Mesendoderm (in vitro differentiated cells): ENCODE measurements at regions not wholly inside any gene's neighbourhood (a gene's known extent, or its start where the extent isn't known, plus 50 kb on each side); places are given as distances from the start of the nearest gene placed in this dataset.
"Not testable (repeated sequence)": the region's sequence is repeated elsewhere in the genome, so short reads cannot be mapped to it uniquely, and the experiment has no call there.

Experiments
- DNase-seq: peaks from one replicate; pipeline ENCODE4 v3.0.0; 2013
- H2AK5ac ChIP-seq: 2 replicates; pipeline ENCODE4 v1.6.1; 2013; ENCODE audit warnings: low read length, inconsistent platforms
- H2BK120ac ChIP-seq: 2 replicates; pipeline ENCODE4 v1.6.1; 2013; ENCODE audit warnings: low read depth, mild to moderate bottlenecking, low read length, moderate library complexity, mixed read lengths
- H2BK15ac ChIP-seq: replicated peaks from 2 replicates; pipeline ENCODE4 v1.6.1; 2013; ENCODE audit warnings: low read depth, mild to moderate bottlenecking, moderate library complexity
- H2BK5ac ChIP-seq: 2 replicates; pipeline ENCODE4 v1.6.1; 2013; ENCODE audit warnings: low read length, inconsistent platforms
- H3K18ac ChIP-seq: 2 replicates; pipeline ENCODE4 v1.6.1; 2013; ENCODE audit warnings: mild to moderate bottlenecking, low read length, mixed read lengths
- H3K23ac ChIP-seq: one replicate; pipeline ENCODE4 v1.6.1; 2013; ENCODE audit warnings: low read length
- H3K27ac ChIP-seq: 2 replicates; pipeline ENCODE4 v1.5.1; 2013; ENCODE audit warnings: low read depth, mild to moderate bottlenecking, inconsistent platforms, low read length, moderate library complexity
- H3K27me3 ChIP-seq: 2 replicates; pipeline ENCODE4 v1.6.1; 2013; ENCODE audit warnings: low read length, control low read depth, mild to moderate bottlenecking, inconsistent platforms; ENCODE audit not compliant: insufficient read depth, poor library complexity
- H3K36me3 ChIP-seq: 2 replicates; pipeline ENCODE4 v1.6.1; 2013; ENCODE audit warnings: low read length, inconsistent platforms; ENCODE audit not compliant: control insufficient read depth, insufficient read depth
- H3K4ac ChIP-seq: one replicate; pipeline ENCODE4 v1.6.1; 2013; ENCODE audit warnings: low read depth, mild to moderate bottlenecking, low read length, moderate library complexity
- H3K4me1 ChIP-seq: 2 replicates; pipeline ENCODE4 v1.6.1; 2013; ENCODE audit warnings: low read depth, low read length, inconsistent platforms; ENCODE audit not compliant: control insufficient read depth
- H3K4me2 ChIP-seq: 2 replicates; pipeline ENCODE4 v1.6.1; 2013; ENCODE audit warnings: low read length
- H3K4me3 ChIP-seq: 2 replicates; pipeline ENCODE4 v1.5.1; 2013; ENCODE audit warnings: mild to moderate bottlenecking, low read length
- H3K56ac ChIP-seq: one replicate; pipeline ENCODE4 v1.6.1; 2013; ENCODE audit warnings: low read length
- H3K79me1 ChIP-seq: 2 replicates; pipeline ENCODE4 v1.6.1; 2013; ENCODE audit warnings: low read length, inconsistent platforms
- H3K79me2 ChIP-seq: 2 replicates; pipeline ENCODE4 v1.6.1; 2013; ENCODE audit warnings: mild to moderate bottlenecking, low read length; ENCODE audit not compliant: control insufficient read depth, insufficient read depth
- H3K9ac ChIP-seq: 2 replicates; pipeline ENCODE4 v1.6.1; 2013; ENCODE audit warnings: low read length, inconsistent platforms
- H4K5ac ChIP-seq: one replicate; pipeline ENCODE4 v1.6.1; 2013; ENCODE audit warnings: low read length
- H4K8ac ChIP-seq: one replicate; pipeline ENCODE4 v1.6.1; 2013; ENCODE audit warnings: low read depth, mild to moderate bottlenecking, control low read depth, low read length, moderate library complexity
- WGBS: extraction: QIAGEN DNeasy Blood & Tissue Kit; methylation state at CpG from one replicate; pipeline ENCODE4 v1.1.7; 2013; ENCODE audit warnings: low lambda C conversion rate, missing lambda C conversion rate; ENCODE audit not compliant: insufficient coverage; ENCODE audit errors: extremely low coverage; 5-methylcytosine and 5-hydroxymethylcytosine counted together

GRCh38 chr10:6840201-6840691, 260.2 kb upstream of the PRKCQ start:
- no peaks in the 10 kb centered on the region for H3K79me2 ChIP-seq
- H2BK15ac ChIP-seq, result no peak overlapping the region
- no peaks in the 10 kb centered on the region for H3K79me1 ChIP-seq
- no peak overlapping the region for H2BK5ac ChIP-seq
- H3K36me3 ChIP-seq, result no peaks in the 10 kb centered on the region
- H3K4me1 ChIP-seq, result no peaks in the 10 kb centered on the region
- H3K18ac ChIP-seq, result no peak overlapping the region
- no peaks in the 10 kb centered on the region for H3K27me3 ChIP-seq
- no peak overlapping the region for H3K4me3 ChIP-seq
- no peak overlapping the region for H3K56ac ChIP-seq
- no peak overlapping the region for H2AK5ac ChIP-seq
- no peak overlapping the region for H3K27ac ChIP-seq
- H3K4me2 ChIP-seq, result no peak overlapping the region
- no peak overlapping the region for H3K9ac ChIP-seq
- no peak overlapping the region for H2BK120ac ChIP-seq
- WGBS, result no CpG with 5 or more reads among the region's 5 CpGs
- DNase-seq, result no peak
- no peak overlapping the region for H4K5ac ChIP-seq
- H4K8ac ChIP-seq, result no peak overlapping the region
- no peak overlapping the region for H3K23ac ChIP-seq
- no peak overlapping the region for H3K4ac ChIP-seq

- Histone ChIP-seq H3K18ac (no peak overlapping the region), H4K8ac (no peak overlapping the region), H2BK120ac (no peak overlapping the region), H3K4ac (no peak overlapping the region), H2AK5ac (no peak overlapping the region), H3K56ac (no peak overlapping the region), H2BK5ac (no peak overlapping the region), H3K79me1 (no peaks in the 10 kb centered on the region), H3K27ac (no peak overlapping the region), H3K36me3 (no peaks in the 10 kb centered on the region), H3K4me3 (no peak overlapping the region), H3K4me2 (no peak overlapping the region), H3K79me2 (no peaks in the 10 kb centered on the region), H4K5ac (no peak overlapping the region), H3K23ac (no peak overlapping the region), H3K9ac (no peak overlapping the region), H3K27me3 (no peaks in the 10 kb centered on the region), H2BK15ac (no peak overlapping the region), H3K4me1 (no peaks in the 10 kb centered on the region)
- no CpG with 5 or more reads among the region's 3 CpGs for WGBS
- DNase-seq, result peak; percentile 35
Measured at GRCh38 chr10:6838118-6838517, 258.0 kb upstream of the PRKCQ start.

- no peak overlapping the region for H2BK15ac ChIP-seq
- H3K4me2 ChIP-seq, result no peak overlapping the region
- WGBS, result no CpG with 5 or more reads among the region's 2 CpGs
- H3K56ac ChIP-seq, result no peak overlapping the region
- no peak overlapping the region for H3K9ac ChIP-seq
- H2AK5ac ChIP-seq, result no peak overlapping the region
- H2BK120ac ChIP-seq, result no peak overlapping the region
- no peak for DNase-seq
- H3K23ac ChIP-seq, result no peak overlapping the region
- no peaks in the 10 kb centered on the region for H3K79me2 ChIP-seq
- no peak overlapping the region for H3K18ac ChIP-seq
- H3K36me3 ChIP-seq, result no peaks in the 10 kb centered on the region
- no peak overlapping the region for H4K5ac ChIP-seq
- no peak overlapping the region for H3K27ac ChIP-seq
- H3K4me1 ChIP-seq, result no peaks in the 10 kb centered on the region
- H4K8ac ChIP-seq, result no peak overlapping the region
- no peak overlapping the region for H3K4me3 ChIP-seq
- H3K79me1 ChIP-seq, result no peaks in the 10 kb centered on the region
- no peaks in the 10 kb centered on the region for H3K27me3 ChIP-seq
- H2BK5ac ChIP-seq, result no peak overlapping the region
- no peak overlapping the region for H3K4ac ChIP-seq
Measured at GRCh38 chr10:6833458-6834011, 253.5 kb upstream of the PRKCQ start.

- H3K4ac ChIP-seq, H3K4me3 ChIP-seq, H3K79me2 ChIP-seq, H2BK15ac ChIP-seq, H3K9ac ChIP-seq, H3K18ac ChIP-seq, H4K5ac ChIP-seq, DNase-seq, H3K27ac ChIP-seq, H2BK120ac ChIP-seq, H2AK5ac ChIP-seq, H3K36me3 ChIP-seq, H3K79me1 ChIP-seq, H2BK5ac ChIP-seq, H3K56ac ChIP-seq, H4K8ac ChIP-seq, H3K4me1 ChIP-seq, H3K23ac ChIP-seq, H3K4me2 ChIP-seq, H3K27me3 ChIP-seq: not testable (repeated sequence)
- WGBS, result no CpG with 5 or more reads among the region's 4 CpGs
Measured at GRCh38 chr10:6830981-6831380, 250.9 kb upstream of the PRKCQ start.

- not testable (repeated sequence) for H3K56ac ChIP-seq, H2AK5ac ChIP-seq, H2BK5ac ChIP-seq, H3K18ac ChIP-seq, H3K27me3 ChIP-seq, H3K4me2 ChIP-seq, H3K79me1 ChIP-seq, H4K5ac ChIP-seq, H3K23ac ChIP-seq, H3K27ac ChIP-seq, H3K4me1 ChIP-seq, H3K4me3 ChIP-seq, H3K9ac ChIP-seq, H3K36me3 ChIP-seq, H2BK120ac ChIP-seq, H3K79me2 ChIP-seq, H3K4ac ChIP-seq, H4K8ac ChIP-seq, DNase-seq, H2BK15ac ChIP-seq
- no CpG with 5 or more reads among the region's 5 CpGs for WGBS
Measured at GRCh38 chr10:6824793-6825192, 244.7 kb upstream of the PRKCQ start.

GRCh38 chr10:6823770-6824169, 243.7 kb upstream of the PRKCQ start:
- WGBS, result no CpG with 5 or more reads among the region's 1 CpG
- no peak overlapping the region for H3K9ac ChIP-seq
- H3K36me3 ChIP-seq, result no peaks in the 10 kb centered on the region
- H3K27ac ChIP-seq, result no peak overlapping the region
- no peak overlapping the region for H4K8ac ChIP-seq
- H2AK5ac ChIP-seq, result no peak overlapping the region
- no peak for DNase-seq
- no peak overlapping the region for H3K56ac ChIP-seq
- H4K5ac ChIP-seq, result no peak overlapping the region
- H3K4me2 ChIP-seq, result no peak overlapping the region
- no peaks in the 10 kb centered on the region for H3K79me2 ChIP-seq
- H3K27me3 ChIP-seq, result no peaks in the 10 kb centered on the region
- no peaks in the 10 kb centered on the region for H3K79me1 ChIP-seq
- H2BK5ac ChIP-seq, result no peak overlapping the region
- no peak overlapping the region for H3K4ac ChIP-seq
- H3K4me3 ChIP-seq, result no peak overlapping the region
- H3K18ac ChIP-seq, result no peak overlapping the region
- H3K4me1 ChIP-seq, result no peaks in the 10 kb centered on the region
- no peak overlapping the region for H2BK15ac ChIP-seq
- no peak overlapping the region for H2BK120ac ChIP-seq
- no peak overlapping the region for H3K23ac ChIP-seq
